Ammon's horn (tissue), 1 donor: ENCODE measurements at regions not wholly inside any gene's neighbourhood (a gene's known extent, or its start where the extent isn't known, plus 50 kb on each side); places are given as distances from the start of the nearest gene placed in this dataset.
"Not testable (repeated sequence)": the region's sequence is repeated elsewhere in the genome, so short reads cannot be mapped to it uniquely, and the experiment has no call there.

Source experiments
- DNase-seq: peaks from one replicate; pipeline ENCODE4 v3.0.0-alpha.2; 2016; ENCODE audit warnings: low spot score

DNA sequence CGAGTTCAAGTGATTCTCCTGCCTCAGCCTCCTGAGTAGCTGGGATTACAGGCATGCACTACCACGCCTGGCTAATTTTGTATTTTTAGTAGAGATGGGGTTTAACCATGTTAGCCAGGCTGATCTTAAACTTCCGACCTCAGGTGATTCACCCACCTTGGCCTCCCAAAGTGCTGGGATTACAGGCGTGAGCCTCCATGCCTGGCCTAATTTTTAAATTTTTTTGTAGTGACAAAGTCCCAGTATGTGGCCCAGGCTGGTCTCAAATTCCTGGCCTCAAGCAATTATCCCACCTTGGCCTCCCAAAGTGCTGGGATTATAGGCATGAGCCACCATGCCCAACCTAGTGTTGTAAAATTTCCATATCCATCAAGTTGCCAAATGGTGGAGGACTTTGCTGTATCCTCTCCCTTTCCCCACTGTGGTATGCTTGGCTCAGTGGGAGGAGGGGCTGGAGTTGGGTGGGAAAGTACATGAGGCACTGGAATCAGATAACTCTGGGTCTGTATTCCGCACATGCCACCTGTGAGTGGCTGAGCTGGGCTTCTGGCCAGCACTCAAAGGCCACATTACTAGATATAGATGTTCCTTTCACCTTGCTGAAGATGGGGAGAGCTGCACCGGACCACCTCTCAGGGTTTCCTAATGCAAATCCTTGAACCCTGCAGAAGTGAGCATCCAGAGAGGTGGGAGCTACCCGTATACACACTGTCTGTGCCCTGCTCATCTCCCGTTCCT is 252.6 kb downstream of the GOLGA6L6 start:
- not testable (repeated sequence) for DNase-seq

DNA sequence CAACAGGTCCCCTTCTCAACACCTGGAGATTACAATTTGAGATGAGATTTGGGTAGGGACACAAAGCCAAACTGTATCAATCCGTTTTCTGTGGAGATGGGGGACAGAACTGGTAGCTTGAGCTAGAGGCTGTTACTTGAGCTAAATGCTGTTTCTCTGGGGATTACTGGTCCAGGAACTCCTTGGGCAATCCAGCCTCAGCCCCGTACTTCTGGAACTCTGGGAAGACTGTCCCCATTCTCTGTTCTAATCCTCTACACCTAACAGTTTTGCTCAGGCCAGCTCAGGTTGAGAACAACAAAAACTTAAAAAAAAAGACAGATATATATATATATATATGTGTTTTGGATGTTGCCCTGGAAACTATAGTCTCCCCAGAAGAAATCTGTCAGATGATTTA is 255.0 kb downstream of the GOLGA6L6 start:
- DNase-seq = not testable (repeated sequence)

DNA sequence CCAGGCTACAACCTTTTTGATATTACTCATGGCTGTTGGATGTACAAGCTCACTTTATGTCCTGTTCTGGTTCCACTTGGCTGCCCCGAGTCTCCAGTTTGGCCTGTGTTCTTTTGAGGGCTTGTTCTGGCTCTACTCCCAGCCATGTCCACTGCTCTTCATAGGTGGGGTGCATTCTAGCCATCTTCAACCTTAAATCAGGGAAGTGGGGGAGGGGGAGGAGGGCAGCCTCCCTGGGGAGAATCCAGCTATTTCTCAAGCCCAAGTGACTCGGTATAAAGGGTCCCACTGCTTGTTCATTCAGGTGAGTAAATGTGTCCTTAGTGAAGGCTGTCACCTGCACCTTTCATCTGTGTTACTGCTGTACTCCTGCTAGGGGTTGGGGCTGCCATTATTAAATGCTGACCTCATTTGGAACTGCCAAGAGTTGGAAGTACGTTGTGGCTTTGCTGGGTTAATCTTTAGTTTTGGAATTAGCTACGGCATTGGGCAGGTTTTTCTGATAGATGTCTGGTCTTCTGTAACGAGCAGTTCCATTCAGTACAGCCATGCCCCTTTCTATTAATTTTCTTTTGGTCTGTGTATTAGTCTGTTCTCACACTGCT is 255.8 kb downstream of the GOLGA6L6 start:
- DNase-seq = not testable (repeated sequence)

DNA sequence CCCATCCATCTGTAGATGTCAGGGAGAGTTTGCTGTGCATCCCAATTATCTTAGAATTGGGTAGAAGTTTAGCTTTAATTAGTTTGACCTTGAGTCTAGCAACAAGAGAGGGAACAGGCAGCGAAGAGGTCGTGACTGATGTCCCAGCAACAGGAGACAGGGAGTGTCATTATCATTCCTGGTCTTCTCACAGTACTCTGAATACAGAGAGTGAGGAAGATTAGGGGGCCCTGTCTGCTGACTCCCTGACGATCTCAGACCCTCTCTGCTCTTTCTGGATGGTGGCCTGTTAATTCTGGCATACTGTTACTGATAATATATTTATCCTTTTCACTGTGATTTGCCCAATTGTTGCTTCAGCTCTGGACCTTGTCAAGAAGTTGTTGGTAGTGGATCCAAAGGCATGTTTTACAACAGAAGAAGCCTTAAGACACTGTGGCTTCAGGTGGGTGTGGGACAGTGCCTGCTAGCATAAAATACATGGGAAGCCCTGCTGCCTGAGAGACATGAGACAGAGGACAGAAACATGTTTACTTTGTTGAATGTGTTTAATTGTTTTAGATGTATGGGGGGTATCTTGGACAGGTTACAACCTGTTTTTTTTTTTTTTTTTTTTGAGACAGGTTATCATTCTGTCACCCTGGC is 256.6 kb downstream of the GOLGA6L6 start:
- not testable (repeated sequence) for DNase-seq

DNA sequence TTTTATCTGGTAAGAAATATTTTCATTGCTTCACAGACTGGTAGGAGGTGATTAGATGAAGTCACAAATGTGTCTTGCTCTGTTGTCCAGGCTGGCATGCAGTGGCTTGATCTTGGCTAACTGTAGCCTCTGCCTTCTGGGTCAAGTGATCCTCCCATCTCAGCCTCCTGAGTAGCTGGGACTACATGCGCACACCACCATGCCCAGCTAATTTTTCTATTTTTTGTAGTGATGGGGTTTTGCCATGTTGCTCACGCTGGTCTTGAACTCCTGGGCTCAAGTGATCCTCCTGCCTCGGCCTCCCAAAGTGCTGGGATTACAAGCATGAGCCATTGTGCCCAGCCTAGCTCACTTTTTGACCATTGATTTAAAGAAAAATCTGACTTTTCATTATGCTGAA is 257.9 kb downstream of the GOLGA6L6 start:
- not testable (repeated sequence) for DNase-seq

DNA sequence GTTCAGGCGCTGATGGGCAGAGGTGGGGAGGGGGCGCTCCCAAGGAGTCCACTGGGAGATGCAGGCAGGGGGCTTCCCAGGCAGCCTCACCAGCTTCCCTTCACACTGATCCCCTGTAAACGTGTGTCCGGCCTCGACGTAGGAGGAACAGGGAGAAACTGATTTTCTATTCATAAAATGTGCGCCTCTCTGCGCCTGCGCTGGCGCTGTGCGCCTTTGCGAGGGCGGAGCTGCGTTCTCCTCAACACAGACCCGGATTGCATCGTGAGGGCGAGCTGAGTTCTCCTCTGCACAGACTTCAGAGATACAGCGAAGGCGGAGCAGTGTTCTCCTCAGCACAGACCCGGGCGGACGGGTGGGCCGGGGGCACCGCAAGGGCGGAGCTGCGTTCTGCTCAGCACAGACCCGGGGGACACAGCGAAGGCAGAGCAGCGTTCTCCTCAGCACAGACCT is 259.1 kb downstream of the GOLGA6L6 start:
- DNase-seq = not testable (repeated sequence)

DNA sequence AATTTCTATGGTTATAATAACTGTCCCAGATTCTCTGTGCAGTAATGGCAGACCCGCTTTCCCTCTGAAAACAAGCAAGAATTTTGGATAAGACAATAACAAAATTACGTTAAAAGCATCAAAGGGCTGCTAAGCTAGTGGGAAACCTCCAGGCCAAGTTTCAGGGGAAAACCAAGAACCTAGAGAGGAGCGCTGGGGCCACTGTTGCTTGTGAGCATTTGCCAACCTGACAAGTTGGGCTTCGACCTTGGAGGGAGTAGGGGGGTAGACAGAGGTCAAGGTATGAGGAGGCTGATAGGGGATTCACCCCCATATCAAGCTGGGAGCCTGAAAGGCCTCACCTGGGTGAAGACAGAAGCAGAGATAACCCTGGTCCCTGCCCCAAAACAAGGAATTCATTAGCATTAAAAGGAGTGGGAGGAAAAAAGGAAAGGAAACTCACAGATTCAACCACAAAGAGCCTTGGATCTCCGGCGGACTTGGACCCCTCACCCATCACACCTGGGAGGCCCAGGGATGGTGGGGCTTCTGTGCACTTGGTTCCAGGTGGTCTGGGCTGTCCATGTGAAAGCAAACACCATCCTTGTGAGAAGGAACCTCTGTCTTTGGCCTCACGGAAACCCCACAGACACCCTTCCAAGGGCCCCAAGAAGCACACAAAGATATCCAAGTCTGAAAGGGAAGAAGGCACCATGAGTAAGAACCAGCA is 259.9 kb downstream of the GOLGA6L6 start:
- not testable (repeated sequence) for DNase-seq

DNA sequence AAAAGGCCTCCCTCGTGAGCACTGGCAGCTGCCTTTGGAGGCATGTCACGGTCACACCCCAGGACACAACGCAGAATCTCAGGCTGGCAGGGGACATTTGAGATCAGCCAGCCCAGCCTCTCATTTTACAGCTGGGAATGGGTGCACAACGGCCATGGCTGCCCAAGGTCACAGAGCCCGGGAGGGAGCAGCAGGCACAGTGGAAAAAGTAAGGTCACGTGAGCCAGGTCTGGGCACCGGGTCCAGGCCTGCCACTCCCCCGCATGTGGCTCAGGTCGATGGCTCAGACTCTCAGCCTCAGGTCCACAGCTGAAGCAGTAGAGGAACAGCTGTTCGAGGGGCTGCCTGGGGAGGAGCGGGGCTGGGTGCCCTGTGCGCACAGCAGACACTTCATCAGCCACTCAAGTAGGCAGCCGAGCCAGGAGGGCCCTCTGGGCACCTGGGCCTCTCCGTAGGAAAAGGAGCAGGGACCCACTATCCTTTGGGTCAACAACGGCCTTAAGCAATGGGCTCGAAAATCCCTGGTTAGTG is 260.6 kb downstream of the GOLGA6L6 start:
- DNase-seq = no peak

DNA sequence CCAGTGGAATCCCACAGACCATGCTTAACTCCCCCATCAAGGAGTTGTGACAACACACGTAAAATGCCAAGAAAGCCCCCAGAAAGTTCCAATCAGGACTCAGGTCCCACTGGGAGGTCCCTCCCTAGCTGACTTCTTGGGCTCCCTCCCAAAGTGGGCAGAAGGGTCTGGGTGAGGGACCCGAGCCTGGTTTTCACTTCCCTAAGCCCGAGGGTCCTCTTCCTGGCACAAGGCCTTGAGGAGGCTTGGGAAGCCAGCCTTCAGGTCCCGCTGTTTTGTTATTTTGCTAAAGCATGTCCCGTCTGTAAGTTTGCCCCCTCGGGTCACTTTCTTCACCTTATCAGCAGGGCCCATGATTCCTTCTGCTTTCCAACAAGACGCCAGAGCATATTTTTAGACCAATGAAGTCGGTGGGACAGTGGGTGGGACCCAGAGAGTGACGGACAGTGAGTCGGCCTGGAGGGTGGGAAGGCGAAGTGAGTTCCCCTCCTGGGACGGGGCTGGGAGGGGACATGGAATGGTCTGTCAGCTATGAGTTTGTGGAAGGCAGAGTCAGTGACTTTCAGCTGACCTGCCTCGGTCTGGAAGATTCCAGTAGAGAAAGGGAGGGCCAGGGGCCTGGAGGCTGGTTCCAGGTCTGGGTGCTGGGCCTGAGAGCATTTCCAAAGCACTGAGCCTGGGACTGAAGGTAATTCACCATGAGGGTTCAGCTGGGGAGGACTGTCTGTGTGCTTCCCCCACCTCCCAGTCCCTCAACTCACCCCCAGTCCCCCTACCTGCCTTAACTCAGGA is 261.3 kb downstream of the GOLGA6L6 start:
- DNase-seq = not testable (repeated sequence)

DNA sequence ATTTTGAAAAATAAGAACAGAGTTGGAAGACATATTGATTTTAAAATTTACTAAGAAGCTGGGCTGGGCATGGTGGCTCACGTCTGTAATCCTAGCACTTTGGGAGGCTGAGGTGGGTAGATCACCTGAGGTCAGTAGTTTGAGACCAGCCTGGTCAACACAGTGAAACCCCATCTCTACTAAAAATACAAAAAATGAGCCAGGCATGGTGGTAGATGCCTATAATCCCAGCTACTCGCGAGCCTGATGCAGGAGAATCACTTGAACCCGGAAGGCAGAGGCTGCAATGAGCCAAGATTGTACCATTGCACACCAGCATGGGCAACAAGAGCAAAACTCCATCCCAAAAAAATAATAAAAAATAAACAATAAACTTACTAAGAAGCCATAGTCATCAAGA is 262.5 kb downstream of the GOLGA6L6 start:
- not testable (repeated sequence) for DNase-seq

DNA sequence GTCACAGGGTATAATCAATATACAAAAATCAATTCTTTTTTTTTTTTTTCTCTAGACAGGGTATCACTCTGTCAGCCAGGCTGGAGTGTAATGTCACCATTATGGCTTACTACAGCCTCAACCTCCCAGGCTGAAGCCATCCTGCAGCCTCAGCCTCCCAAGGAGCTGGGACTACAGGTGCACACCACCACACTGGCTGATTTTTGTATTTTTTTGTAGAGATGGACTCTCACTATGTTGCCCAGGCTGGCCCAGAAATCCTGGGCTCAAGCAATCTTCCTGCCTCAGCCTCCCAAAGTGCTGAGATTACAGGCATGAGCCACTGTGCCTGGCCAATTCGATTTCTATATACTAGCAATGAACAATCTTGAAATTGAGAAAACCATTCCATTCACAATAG is 263.2 kb downstream of the GOLGA6L6 start:
- DNase-seq = not testable (repeated sequence)

DNA sequence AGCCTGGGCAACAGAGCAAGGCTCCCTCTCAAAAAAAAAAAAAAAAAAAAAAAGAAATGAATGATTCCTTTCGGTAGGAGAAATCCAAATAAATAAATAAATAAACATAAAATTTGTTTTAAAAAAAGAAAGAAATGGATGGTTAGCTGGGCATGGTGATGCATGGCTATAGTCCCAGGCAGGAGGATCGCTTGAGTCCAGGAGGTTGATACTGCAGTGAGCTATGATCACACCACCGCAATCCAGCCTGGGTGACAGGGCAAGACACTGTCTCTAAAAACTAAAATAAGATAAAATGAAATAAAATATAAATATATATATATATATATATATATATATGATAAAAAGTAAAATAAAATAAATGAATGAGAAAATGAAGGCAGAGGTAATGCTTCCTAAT is 264.1 kb downstream of the GOLGA6L6 start:
- DNase-seq = not testable (repeated sequence)

DNA sequence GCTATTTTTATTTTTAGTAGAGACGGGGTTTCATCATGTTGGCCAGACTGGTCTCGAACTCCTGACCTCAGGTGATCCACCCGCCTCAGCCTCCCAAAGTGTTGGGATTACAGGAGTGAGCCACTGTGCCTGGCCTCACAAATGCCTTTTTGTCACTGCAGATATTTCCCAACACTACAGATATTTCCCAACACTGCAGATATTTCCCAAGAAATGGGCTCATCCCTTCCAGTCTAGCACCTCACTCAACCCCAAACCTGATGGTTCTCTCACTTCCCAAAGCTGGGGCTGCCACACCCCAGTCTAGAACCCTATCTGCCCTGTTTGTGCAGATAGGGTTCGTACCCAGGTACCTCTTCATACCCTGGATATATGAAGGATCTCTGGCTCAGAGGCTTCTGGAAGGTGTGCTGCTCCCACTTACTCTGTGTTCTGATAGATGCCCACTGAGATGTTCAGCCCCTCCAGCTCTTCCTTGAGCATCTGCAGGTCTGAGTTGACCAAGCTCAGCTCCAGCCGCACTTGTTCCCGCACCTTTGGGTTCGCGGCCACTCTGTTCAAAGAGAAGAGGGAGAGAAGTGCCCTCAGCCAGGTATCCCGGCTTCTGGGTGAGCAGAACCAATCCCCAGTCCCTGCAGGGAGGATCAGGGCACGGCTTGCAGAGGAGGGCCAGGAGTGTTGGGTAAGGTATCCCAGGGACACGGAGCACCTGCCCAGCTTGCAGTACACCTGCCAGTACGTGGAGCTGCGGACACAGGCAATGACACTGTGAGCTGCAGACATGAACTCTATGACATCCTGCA is 265.1 kb downstream of the GOLGA6L6 start:
- not testable (repeated sequence) for DNase-seq

DNA sequence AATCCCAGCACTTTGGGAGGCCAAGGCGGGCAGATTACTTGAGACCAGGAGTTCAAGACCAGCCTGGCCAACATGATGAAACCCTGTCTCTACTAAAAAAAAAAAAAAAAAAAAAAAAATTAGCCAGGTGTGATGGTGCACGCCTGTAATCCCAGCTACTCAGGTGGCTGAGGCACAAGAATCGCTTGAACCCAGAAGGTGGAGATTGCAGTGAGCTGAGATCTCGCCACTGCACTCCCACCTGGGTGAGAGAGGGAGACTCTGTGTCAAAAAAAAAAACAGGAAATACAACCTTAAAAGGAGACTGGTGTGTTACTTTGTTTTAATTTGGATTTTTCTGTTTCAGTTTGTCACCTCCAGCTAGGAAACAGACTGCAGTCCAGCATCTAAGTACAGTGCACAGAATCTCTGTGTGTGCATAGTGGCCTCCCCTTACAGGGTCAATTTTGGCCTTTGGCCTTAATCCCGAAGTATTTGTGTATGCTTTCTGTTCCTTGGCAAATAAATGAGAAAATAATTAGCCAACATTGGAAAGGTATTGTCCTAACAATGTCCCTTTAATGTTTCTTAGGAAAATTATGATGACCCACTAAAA is 266.1 kb downstream of the GOLGA6L6 start:
- DNase-seq = not testable (repeated sequence)

DNA sequence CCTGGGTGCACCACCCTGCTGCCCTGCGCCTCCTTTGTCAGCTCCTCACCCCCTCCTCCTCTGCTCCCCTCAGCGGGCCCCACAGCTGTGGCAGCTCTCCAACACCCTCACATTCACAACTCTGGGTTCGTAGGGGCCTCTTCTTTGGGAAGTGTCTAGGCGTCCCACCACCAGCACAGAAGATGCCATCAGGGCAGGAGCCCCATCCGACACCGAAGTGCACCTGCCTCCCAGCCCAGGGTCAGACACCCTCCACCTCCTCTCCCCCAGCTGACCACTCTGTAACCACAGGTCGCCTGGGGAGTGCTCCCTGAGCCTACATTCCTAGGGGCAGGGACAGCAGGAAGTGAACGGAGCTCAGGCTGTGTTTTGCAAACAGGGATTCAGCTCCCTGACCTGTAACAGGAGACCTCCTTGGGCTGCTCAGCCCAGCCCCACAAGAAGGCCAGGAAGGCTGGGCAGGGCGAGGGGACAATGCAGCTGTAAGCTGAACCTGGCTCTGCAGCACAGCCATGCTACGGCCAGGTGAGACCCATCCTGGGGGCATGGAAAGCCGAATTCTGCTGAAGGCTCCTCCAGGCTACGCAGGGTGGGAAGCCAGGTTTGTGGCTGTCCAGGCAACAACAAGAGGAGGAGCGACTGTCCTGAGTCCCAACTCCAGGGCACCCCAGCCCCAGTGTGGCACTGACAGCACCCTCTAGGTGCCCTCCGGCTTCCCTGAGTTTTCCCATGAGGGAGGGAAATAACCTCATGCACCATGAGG is 269.0 kb downstream of the GOLGA6L6 start:
- DNase-seq = no peak

DNA sequence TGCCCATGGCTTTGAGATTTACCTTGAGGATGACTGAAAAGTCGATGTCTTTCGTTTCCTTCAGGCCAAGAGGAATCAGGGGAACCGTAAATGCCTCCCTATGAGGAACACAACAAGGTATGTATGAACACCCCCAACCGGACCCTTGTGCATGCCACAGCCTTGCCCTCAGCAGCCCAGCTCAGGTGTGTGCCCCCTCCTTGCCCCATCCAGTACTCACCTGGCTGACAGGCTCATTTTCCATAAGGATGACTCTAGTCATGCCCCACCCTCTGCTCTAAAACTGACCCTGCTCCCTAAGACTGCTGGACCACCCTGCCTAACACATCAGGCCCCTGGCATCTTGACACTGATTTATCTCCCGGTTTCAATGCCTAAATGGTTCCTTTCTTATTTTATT is 270.0 kb downstream of the GOLGA6L6 start:
- no peak for DNase-seq

DNA sequence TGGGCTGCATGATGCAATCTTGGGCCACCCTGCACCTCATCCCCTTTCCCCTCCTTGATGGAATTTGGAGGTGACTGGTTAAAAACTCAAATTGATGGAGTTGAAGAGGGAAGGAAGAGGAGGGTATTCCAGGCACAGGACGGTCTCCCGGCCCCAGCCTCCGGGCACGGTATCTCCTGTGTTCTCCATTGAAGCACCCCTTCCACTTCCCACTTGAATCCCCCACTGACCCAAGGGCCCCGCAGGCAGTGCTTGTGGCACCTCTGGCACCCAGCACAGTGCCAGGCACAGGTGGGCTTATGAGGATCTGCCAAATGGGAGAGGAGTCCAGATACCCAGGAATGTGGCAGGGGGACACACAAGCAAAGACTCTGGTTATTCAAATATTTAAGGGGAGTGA is 271.6 kb downstream of the GOLGA6L6 start:
- not testable (repeated sequence) for DNase-seq

DNA sequence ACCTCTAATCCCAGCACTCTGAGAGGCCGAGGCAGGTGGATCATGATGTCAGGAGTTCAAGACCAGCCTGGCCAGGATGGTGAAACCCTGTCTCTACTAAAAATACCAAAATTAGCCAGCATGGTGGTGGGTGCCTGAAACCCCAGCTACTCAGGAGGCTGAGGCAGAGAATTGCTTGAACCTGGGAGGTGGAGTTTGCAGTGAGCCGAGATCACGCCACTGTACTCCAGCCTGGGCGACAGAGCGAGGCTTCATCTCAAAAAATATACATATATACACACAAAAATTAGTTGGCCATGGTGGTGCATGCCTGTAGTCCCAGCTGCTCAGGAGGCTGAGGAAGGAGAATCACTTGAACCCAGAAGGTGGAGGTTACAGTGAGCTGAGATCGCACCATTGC is 273.6 kb downstream of the GOLGA6L6 start:
- DNase-seq = not testable (repeated sequence)

DNA sequence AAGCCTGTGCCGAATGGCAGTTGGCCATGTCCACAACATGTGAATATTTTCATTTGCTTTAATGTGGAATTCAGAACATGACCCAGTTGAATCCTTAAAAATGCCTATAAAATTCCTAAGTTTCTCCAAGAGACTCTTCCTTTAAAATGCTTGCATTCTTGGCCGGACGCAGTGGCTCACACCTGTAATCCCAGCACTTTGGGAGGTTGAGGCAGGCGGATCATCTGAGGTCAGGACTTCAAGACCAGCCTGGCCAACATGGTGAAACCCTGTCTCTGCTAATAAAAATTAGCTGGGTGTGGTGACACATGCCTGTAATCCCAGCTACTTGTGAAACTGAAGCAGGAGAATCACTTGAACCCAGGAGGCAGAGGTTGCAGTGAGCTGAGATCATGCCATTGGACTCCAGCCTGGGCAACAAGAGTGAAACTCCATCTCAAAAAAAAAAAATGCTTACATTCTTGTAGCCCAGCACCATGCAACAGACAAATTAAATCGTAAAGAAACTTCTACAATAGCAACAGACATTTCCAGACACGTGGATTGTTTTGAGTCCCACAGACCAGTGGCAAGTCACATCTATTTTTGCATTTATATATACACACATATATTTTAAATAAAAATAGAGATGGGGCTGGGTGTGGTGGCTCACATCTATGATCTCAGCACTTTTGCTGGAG is 274.4 kb downstream of the GOLGA6L6 start:
- DNase-seq = not testable (repeated sequence)
